ENCODE measurements at regions not wholly inside any gene's neighbourhood (a gene's known extent, or its start where the extent isn't known, plus 50 kb on each side); places are given as distances from the start of the nearest gene placed in this dataset.

DNA sequence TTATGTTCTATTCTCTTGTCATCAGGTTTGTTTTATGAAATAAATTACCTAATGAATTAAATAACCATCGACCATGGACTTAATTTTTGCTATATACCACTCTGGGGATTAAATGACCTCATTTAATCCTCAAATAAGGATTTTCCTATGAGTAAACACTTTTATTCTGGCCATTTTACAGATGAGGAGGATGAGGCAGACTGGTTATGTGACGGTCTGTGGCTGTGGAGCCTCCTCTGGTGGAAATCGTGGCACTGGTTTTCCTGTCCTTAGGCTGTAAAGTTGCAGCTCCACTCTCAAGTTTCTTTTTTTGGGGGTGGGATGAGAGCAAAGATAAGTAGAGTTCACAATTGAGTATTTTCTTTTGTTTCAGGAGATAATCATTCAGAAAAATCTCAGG lies 105.2 kb downstream of the XCL2 start:
- TF ChIP-seq, protein P1, sequence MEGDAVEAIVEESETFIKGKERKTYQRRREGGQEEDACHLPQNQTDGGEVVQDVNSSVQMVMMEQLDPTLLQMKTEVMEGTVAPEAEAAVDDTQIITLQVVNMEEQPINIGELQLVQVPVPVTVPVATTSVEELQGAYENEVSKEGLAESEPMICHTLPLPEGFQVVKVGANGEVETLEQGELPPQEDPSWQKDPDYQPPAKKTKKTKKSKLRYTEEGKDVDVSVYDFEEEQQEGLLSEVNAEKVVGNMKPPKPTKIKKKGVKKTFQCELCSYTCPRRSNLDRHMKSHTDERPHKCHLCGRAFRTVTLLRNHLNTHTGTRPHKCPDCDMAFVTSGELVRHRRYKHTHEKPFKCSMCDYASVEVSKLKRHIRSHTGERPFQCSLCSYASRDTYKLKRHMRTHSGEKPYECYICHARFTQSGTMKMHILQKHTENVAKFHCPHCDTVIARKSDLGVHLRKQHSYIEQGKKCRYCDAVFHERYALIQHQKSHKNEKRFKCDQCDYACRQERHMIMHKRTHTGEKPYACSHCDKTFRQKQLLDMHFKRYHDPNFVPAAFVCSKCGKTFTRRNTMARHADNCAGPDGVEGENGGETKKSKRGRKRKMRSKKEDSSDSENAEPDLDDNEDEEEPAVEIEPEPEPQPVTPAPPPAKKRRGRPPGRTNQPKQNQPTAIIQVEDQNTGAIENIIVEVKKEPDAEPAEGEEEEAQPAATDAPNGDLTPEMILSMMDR (IDR thresholded peaks at IDR 0.05; ENCODE audit: low read depth, low read length) = no peak
- Histone ChIP-seq H3K9me3 (ENCODE audit: severe bottlenecking) (no peaks in the 10 kb centered on the region), H3K4me3 (ENCODE audit: low read depth, low read length) (no peak overlapping the region), H3K36me3 (no peaks in the 10 kb centered on the region), H3K27me3 (ENCODE audit: insufficient read depth, low read depth, severe bottlenecking) (no peaks in the 10 kb centered on the region), H3K27ac (no peak overlapping the region)
- no peak for DNase-seq

DNA sequence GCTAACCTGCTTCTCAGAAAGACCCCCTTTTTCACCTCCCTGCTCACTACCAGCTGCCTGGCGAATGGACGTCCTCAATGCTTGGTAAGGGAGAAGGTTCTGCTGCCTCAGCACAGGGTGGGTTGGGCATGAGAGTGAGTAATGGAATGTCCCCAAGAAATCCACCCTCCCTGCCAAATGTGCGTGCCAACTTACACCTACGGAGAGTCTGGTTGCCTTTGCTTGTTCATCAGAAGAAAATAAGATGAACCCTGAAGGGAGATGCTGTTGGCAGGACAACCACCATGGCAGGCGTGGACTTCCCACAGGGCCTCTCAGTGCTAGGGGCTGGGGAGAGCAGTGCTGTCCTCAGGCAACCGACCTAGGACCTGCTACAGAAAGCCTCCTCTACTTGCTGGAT lies 106.0 kb downstream of the XCL2 start:
- Histone ChIP-seq H3K27ac (no peak overlapping the region), H3K36me3 (no peaks in the 10 kb centered on the region), H3K4me3 (ENCODE audit: low read depth, low read length) (no peak overlapping the region), H3K9me3 (ENCODE audit: severe bottlenecking) (no peaks in the 10 kb centered on the region), H3K27me3 (ENCODE audit: insufficient read depth, low read depth, severe bottlenecking) (no peaks in the 10 kb centered on the region)
- DNase-seq = no peak
- TF ChIP-seq, protein P1 (IDR thresholded peaks at IDR 0.05; ENCODE audit: low read depth, low read length) = no peak

DNA sequence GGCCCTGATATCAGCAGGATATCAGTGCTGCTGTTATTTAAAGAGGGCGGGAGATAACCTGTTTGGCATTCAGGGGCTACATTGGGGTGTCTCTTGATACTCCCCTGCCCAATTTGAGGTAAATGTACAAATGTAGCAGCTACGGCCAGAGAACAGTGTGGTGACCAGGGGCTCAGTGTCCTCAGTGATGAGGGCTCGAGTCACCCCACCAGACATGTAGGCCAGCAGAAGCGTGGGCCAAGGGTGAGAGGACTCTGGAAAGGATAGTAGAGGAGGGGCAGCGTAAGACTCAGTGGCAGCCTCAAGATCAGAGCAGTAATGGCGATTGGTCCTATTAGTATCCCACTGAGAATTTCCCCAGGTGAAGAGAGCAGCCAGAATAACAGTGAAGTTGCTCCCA lies 108.4 kb downstream of the XCL2 start:
- Histone ChIP-seq H3K4me3 (ENCODE audit: low read depth, low read length) (no peak overlapping the region), H3K9me3 (ENCODE audit: severe bottlenecking) (no peaks in the 10 kb centered on the region), H3K27ac (no peak overlapping the region), H3K36me3 (no peaks in the 10 kb centered on the region), H3K27me3 (ENCODE audit: insufficient read depth, low read depth, severe bottlenecking) (no peaks in the 10 kb centered on the region)
- TF ChIP-seq, protein P1 (IDR thresholded peaks at IDR 0.05; ENCODE audit: low read depth, low read length) = no peak
- DNase-seq = no peak

DNA sequence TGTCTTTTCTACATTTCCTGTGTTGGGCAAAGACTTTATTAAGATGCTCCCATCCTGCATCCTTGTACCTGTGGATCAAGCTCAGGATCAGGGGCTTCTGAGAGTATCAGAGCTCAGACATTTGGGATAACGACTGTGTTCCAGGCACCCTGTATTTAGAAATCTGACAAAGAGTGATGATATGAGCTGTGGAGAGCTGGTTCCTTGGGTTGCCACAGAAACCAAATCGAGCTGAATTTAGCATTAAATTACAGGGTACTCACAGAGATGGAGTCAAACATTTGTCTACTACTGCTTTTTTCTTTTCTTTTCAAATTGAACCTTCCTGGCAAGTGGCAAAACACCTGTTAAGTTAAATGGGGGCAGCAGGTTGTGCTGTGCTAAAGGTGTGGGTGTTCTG lies 110.6 kb downstream of the XCL2 start:
- H3K36me3 ChIP-seq = no peaks in the 10 kb centered on the region
- H3K27ac ChIP-seq = no peak overlapping the region
- H3K27me3 ChIP-seq (ENCODE audit: insufficient read depth, low read depth, severe bottlenecking) = no peaks in the 10 kb centered on the region
- H3K4me3 ChIP-seq (ENCODE audit: low read depth, low read length) = no peak overlapping the region
- DNase-seq = no peak
- H3K9me3 ChIP-seq (ENCODE audit: severe bottlenecking) = no peaks in the 10 kb centered on the region
- TF ChIP-seq, protein P1 (IDR thresholded peaks at IDR 0.05; ENCODE audit: low read depth, low read length) = no peak

DNA sequence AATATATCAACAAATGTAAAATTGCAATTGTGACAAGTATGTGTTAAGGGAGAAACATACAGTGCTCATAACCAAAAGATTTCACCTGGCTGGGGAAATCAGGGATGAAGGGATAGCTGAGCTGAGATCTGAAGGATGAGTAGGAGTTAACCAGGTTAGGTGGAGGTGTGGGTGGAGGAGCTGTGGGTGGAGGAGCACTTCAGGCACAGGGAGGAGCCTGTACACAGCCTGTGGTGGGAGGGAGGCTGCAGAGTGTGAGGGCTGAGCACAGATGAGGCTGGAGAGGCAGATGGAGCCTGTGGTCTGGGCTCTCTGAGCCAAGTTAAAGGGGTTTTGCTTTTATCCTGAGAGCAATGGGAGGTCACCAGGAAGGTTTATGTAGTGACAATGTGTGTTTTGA lies 111.9 kb downstream of the XCL2 start:
- Histone ChIP-seq H3K36me3 (no peaks in the 10 kb centered on the region), H3K9me3 (ENCODE audit: severe bottlenecking) (no peaks in the 10 kb centered on the region), H3K27me3 (ENCODE audit: insufficient read depth, low read depth, severe bottlenecking) (no peaks in the 10 kb centered on the region), H3K27ac (no peak overlapping the region), H3K4me3 (ENCODE audit: low read depth, low read length) (no peak overlapping the region)
- DNase-seq = no peak
- TF ChIP-seq, protein P1 (IDR thresholded peaks at IDR 0.05; ENCODE audit: low read depth, low read length) = no peak

DNA sequence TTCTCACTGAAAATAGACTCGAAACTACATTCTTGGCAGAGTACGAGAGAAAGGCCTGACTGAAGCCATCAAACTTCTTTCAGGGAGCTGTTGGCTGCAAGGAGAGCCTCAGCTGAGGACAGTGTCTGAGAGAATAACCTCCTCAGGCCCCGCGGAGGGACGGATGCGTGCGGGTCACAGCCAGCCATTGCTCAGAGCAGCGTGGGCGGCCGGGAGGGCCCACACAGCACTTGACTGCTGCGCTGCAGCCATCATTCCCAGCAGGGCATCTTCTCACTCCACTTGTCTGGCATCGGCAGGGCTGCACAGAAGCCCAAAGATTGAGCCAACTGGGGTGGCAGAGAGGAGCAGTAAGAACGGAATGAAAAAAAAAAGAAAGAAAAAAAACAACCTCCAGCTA lies 113.5 kb downstream of the XCL2 start:
- TF ChIP-seq, protein P1 (IDR thresholded peaks at IDR 0.05; ENCODE audit: low read depth, low read length) = no peak
- DNase-seq = no peak
- no peaks in the 10 kb centered on the region for H3K9me3 ChIP-seq (ENCODE audit: severe bottlenecking)
- no peaks in the 10 kb centered on the region for H3K27me3 ChIP-seq (ENCODE audit: insufficient read depth, low read depth, severe bottlenecking)
- no peaks in the 10 kb centered on the region for H3K36me3 ChIP-seq
- H3K4me3 ChIP-seq (ENCODE audit: low read depth, low read length) = no peak overlapping the region
- H3K27ac ChIP-seq = no peak overlapping the region
